Mesendoderm (in vitro differentiated cells): ENCODE measurements at regions not wholly inside any gene's neighbourhood (a gene's known extent, or its start where the extent isn't known, plus 50 kb on each side); places are given as distances from the start of the nearest gene placed in this dataset.

Experiments used
- DNase-seq: peaks from one replicate; pipeline ENCODE4 v3.0.0; 2013
- H2AK5ac ChIP-seq: 2 replicates; pipeline ENCODE4 v1.6.1; 2013; ENCODE audit warnings: low read length, inconsistent platforms
- H2BK120ac ChIP-seq: 2 replicates; pipeline ENCODE4 v1.6.1; 2013; ENCODE audit warnings: low read depth, mild to moderate bottlenecking, low read length, moderate library complexity, mixed read lengths
- H2BK15ac ChIP-seq: replicated peaks from 2 replicates; pipeline ENCODE4 v1.6.1; 2013; ENCODE audit warnings: low read depth, mild to moderate bottlenecking, moderate library complexity
- H2BK5ac ChIP-seq: 2 replicates; pipeline ENCODE4 v1.6.1; 2013; ENCODE audit warnings: low read length, inconsistent platforms
- H3K18ac ChIP-seq: 2 replicates; pipeline ENCODE4 v1.6.1; 2013; ENCODE audit warnings: mild to moderate bottlenecking, low read length, mixed read lengths
- H3K23ac ChIP-seq: one replicate; pipeline ENCODE4 v1.6.1; 2013; ENCODE audit warnings: low read length
- H3K27ac ChIP-seq: 2 replicates; pipeline ENCODE4 v1.5.1; 2013; ENCODE audit warnings: low read depth, mild to moderate bottlenecking, inconsistent platforms, low read length, moderate library complexity
- H3K27me3 ChIP-seq: 2 replicates; pipeline ENCODE4 v1.6.1; 2013; ENCODE audit warnings: low read length, control low read depth, mild to moderate bottlenecking, inconsistent platforms; ENCODE audit not compliant: insufficient read depth, poor library complexity
- H3K36me3 ChIP-seq: 2 replicates; pipeline ENCODE4 v1.6.1; 2013; ENCODE audit warnings: low read length, inconsistent platforms; ENCODE audit not compliant: control insufficient read depth, insufficient read depth
- H3K4ac ChIP-seq: one replicate; pipeline ENCODE4 v1.6.1; 2013; ENCODE audit warnings: low read depth, mild to moderate bottlenecking, low read length, moderate library complexity
- H3K4me1 ChIP-seq: 2 replicates; pipeline ENCODE4 v1.6.1; 2013; ENCODE audit warnings: low read depth, low read length, inconsistent platforms; ENCODE audit not compliant: control insufficient read depth
- H3K4me2 ChIP-seq: 2 replicates; pipeline ENCODE4 v1.6.1; 2013; ENCODE audit warnings: low read length
- H3K4me3 ChIP-seq: 2 replicates; pipeline ENCODE4 v1.5.1; 2013; ENCODE audit warnings: mild to moderate bottlenecking, low read length
- H3K56ac ChIP-seq: one replicate; pipeline ENCODE4 v1.6.1; 2013; ENCODE audit warnings: low read length
- H3K79me1 ChIP-seq: 2 replicates; pipeline ENCODE4 v1.6.1; 2013; ENCODE audit warnings: low read length, inconsistent platforms
- H3K79me2 ChIP-seq: 2 replicates; pipeline ENCODE4 v1.6.1; 2013; ENCODE audit warnings: mild to moderate bottlenecking, low read length; ENCODE audit not compliant: control insufficient read depth, insufficient read depth
- H3K9ac ChIP-seq: 2 replicates; pipeline ENCODE4 v1.6.1; 2013; ENCODE audit warnings: low read length, inconsistent platforms
- H4K5ac ChIP-seq: one replicate; pipeline ENCODE4 v1.6.1; 2013; ENCODE audit warnings: low read length
- H4K8ac ChIP-seq: one replicate; pipeline ENCODE4 v1.6.1; 2013; ENCODE audit warnings: low read depth, mild to moderate bottlenecking, control low read depth, low read length, moderate library complexity
- WGBS: extraction: QIAGEN DNeasy Blood & Tissue Kit; methylation state at CpG from one replicate; pipeline ENCODE4 v1.1.7; 2013; ENCODE audit warnings: low lambda C conversion rate, missing lambda C conversion rate; ENCODE audit not compliant: insufficient coverage; ENCODE audit errors: extremely low coverage; 5-methylcytosine and 5-hydroxymethylcytosine counted together

DNA sequence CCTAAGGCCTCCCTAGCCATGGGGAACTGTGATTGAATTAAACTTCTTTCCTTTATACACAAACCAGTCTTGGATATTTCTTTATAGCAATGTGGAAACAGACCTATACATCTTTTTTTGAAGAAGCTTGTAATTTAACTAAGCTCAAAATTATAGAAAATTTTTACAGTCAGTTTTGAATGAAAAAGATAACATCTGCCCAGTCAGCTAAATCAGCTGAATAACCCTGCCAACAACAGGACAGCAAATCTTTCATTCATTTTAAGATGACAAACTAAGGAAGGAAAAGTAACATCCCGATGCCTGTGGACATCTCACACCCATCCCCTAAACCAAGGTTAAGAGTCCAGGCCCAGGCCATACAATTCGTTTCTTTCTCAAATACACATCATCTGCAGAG lies 541.3 kb upstream of the SLC39A10 start:
- Histone ChIP-seq H4K5ac (no peak overlapping the region), H3K79me2 (no peaks in the 10 kb centered on the region), H2BK120ac (no peak overlapping the region), H3K79me1 (no peaks in the 10 kb centered on the region), H2BK5ac (no peak overlapping the region), H3K23ac (no peak overlapping the region), H3K4me2 (no peak overlapping the region), H2BK15ac (no peak overlapping the region), H3K27me3 (no peaks in the 10 kb centered on the region), H2AK5ac (no peak overlapping the region), H3K56ac (no peak overlapping the region), H3K4ac (no peak overlapping the region), H3K4me3 (no peak overlapping the region), H4K8ac (no peak overlapping the region), H3K4me1 (no peaks in the 10 kb centered on the region), H3K27ac (no peak overlapping the region), H3K9ac (no peak overlapping the region), H3K18ac (no peak overlapping the region), H3K36me3 (no peaks in the 10 kb centered on the region)
- no CpG with 5 or more reads among the region's 2 CpGs for WGBS
- no peak for DNase-seq

- H2AK5ac ChIP-seq: no peak overlapping the region
- no peak overlapping the region for H4K5ac ChIP-seq
- H3K56ac ChIP-seq: no peak overlapping the region
- H3K4me1 ChIP-seq: no peaks in the 10 kb centered on the region
- no peak overlapping the region for H2BK120ac ChIP-seq
- H3K4me2 ChIP-seq: no peak overlapping the region
- no peaks in the 10 kb centered on the region for H3K36me3 ChIP-seq
- H4K8ac ChIP-seq: no peak overlapping the region
- no peaks in the 10 kb centered on the region for H3K79me2 ChIP-seq
- no peak overlapping the region for H3K18ac ChIP-seq
- H3K23ac ChIP-seq: no peak overlapping the region
- H2BK5ac ChIP-seq: no peak overlapping the region
- H3K27me3 ChIP-seq: no peaks in the 10 kb centered on the region
- no peak overlapping the region for H2BK15ac ChIP-seq
- no peak overlapping the region for H3K27ac ChIP-seq
- H3K79me1 ChIP-seq: no peaks in the 10 kb centered on the region
- no peak overlapping the region for H3K4me3 ChIP-seq
- no peak for DNase-seq
- H3K9ac ChIP-seq: no peak overlapping the region
- H3K4ac ChIP-seq: no peak overlapping the region
Measured at GRCh38 chr2:195108182-195108581, 548.8 kb upstream of the SLC39A10 start.

GRCh38 chr2:195106681-195107380 lies 550.2 kb upstream of the SLC39A10 start:
- H2BK15ac ChIP-seq: no peak overlapping the region
- no peak overlapping the region for H3K4ac ChIP-seq
- no peaks in the 10 kb centered on the region for H3K27me3 ChIP-seq

GRCh38 chr2:195105581-195105980 lies 551.4 kb upstream of the SLC39A10 start:
- DNase-seq: no peak
- Histone ChIP-seq H3K79me2 (no peaks in the 10 kb centered on the region), H3K36me3 (no peaks in the 10 kb centered on the region), H3K4ac (no peak overlapping the region), H3K27me3 (no peaks in the 10 kb centered on the region), H2AK5ac (no peak overlapping the region), H4K8ac (no peak overlapping the region), H2BK120ac (no peak overlapping the region), H3K79me1 (no peaks in the 10 kb centered on the region), H2BK15ac (no peak overlapping the region), H3K4me2 (no peak overlapping the region), H4K5ac (no peak overlapping the region), H3K4me3 (no peak overlapping the region), H3K56ac (no peak overlapping the region), H3K4me1 (no peaks in the 10 kb centered on the region), H3K18ac (no peak overlapping the region), H2BK5ac (no peak overlapping the region), H3K23ac (no peak overlapping the region), H3K9ac (no peak overlapping the region), H3K27ac (no peak overlapping the region)
- no CpG with 5 or more reads among the region's 1 CpG for WGBS

More at GRCh38 chr2:195106681-195107380, 550.2 kb upstream of the SLC39A10 start:
- Histone ChIP-seq H2BK5ac (no peak overlapping the region), H3K79me1 (no peaks in the 10 kb centered on the region), H3K4me1 (no peaks in the 10 kb centered on the region), H3K9ac (no peak overlapping the region), H3K23ac (no peak overlapping the region), H4K8ac (no peak overlapping the region), H2AK5ac (no peak overlapping the region), H3K27ac (no peak overlapping the region), H3K4me3 (no peak overlapping the region), H2BK120ac (no peak overlapping the region), H4K5ac (no peak overlapping the region), H3K4me2 (no peak overlapping the region), H3K79me2 (no peaks in the 10 kb centered on the region), H3K56ac (no peak overlapping the region), H3K36me3 (no peaks in the 10 kb centered on the region), H3K18ac (no peak overlapping the region)
- no CpG with 5 or more reads among the region's 6 CpGs for WGBS
- no peak for DNase-seq

GRCh38 chr2:195094330-195094729 lies 562.7 kb upstream of the SLC39A10 start:
- H2BK120ac ChIP-seq: no peak overlapping the region
- H3K4me2 ChIP-seq: no peak overlapping the region
- H3K79me1 ChIP-seq: no peaks in the 10 kb centered on the region
- H3K36me3 ChIP-seq: no peaks in the 10 kb centered on the region
- H3K4me1 ChIP-seq: no peaks in the 10 kb centered on the region
- no peaks in the 10 kb centered on the region for H3K27me3 ChIP-seq
- H3K27ac ChIP-seq: no peak overlapping the region
- no peak overlapping the region for H3K4ac ChIP-seq
- no peak overlapping the region for H3K18ac ChIP-seq
- no peak overlapping the region for H3K23ac ChIP-seq
- H3K4me3 ChIP-seq: no peak overlapping the region
- H4K8ac ChIP-seq: no peak overlapping the region
- H3K56ac ChIP-seq: no peak overlapping the region
- H4K5ac ChIP-seq: no peak overlapping the region
- DNase-seq: no peak
- no peak overlapping the region for H2BK15ac ChIP-seq
- no peaks in the 10 kb centered on the region for H3K79me2 ChIP-seq
- H2AK5ac ChIP-seq: no peak overlapping the region
- H2BK5ac ChIP-seq: no peak overlapping the region
- no peak overlapping the region for H3K9ac ChIP-seq
- WGBS: no CpG with 5 or more reads among the region's 2 CpGs

- Histone ChIP-seq H3K79me1 (no peaks in the 10 kb centered on the region), H3K4me2 (no peak overlapping the region), H4K5ac (no peak overlapping the region), H3K4ac (no peak overlapping the region), H3K23ac (no peak overlapping the region), H2BK120ac (no peak overlapping the region), H3K56ac (no peak overlapping the region), H3K79me2 (no peaks in the 10 kb centered on the region), H3K4me3 (no peak overlapping the region), H4K8ac (no peak overlapping the region), H3K27me3 (no peaks in the 10 kb centered on the region), H2BK5ac (no peak overlapping the region), H2AK5ac (no peak overlapping the region), H3K4me1 (no peaks in the 10 kb centered on the region), H3K27ac (no peak overlapping the region), H3K9ac (no peak overlapping the region), H3K18ac (no peak overlapping the region), H3K36me3 (no peaks in the 10 kb centered on the region), H2BK15ac (no peak overlapping the region)
- DNase-seq: peak; percentile 76
Measured at GRCh38 chr2:195092341-195092740, 564.7 kb upstream of the SLC39A10 start.
